Sigmoid colon (tissue), 6 donors: ENCODE measurements at regions not wholly inside any gene's neighbourhood (a gene's known extent, or its start where the extent isn't known, plus 50 kb on each side); places are given as distances from the start of the nearest gene placed in this dataset.
A peak's percentile ranks its signal among the peaks of the same experiment; 100 is the strongest.

Experiments used
- DNase-seq: peaks from one replicate; pipeline ENCODE4 v3.0.0-alpha.2; 2019
- H3K27ac ChIP-seq, 4 donors: fragments of 200-600 bp; sonication (generic); one replicate each; pipeline ENCODE4 v1.5.1; 2016 to 2019; ENCODE audit warnings: mild to moderate bottlenecking in 1 of 4
- H3K27me3 ChIP-seq, 3 donors: fragments of 200-600 bp; sonication (generic); one replicate each; pipeline ENCODE4 v1.5.1; 2019; ENCODE audit warnings: mild to moderate bottlenecking in 1 of 3
- H3K36me3 ChIP-seq, 4 donors: fragments of 200-600 bp; sonication (generic); one replicate each; pipeline ENCODE4 v1.5.1; 2016 to 2019
- H3K4me1 ChIP-seq, 4 donors: fragments of 200-600 bp; sonication (generic); one replicate each; pipeline ENCODE4 v1.5.1; 2017 to 2019
- H3K4me3 ChIP-seq, 4 donors: fragments of 200-600 bp; sonication (generic); one replicate each; pipeline ENCODE4 v1.5.1; 2017 to 2019; ENCODE audit warnings: mild to moderate bottlenecking in 2 of 4, moderate library complexity in 1 of 4
- H3K9me3 ChIP-seq, 4 donors: fragments of 200-600 bp in 3 of 4; sonication (generic) in 3 of 4; one replicate each; pipeline versions ENCODE4 v1.5.1 to v1.6.1; 2013 to 2019
- EP300 ChIP-seq, 4 donors: sonication (generic); formaldehyde crosslinking; IDR thresholded peaks; one replicate each; pipeline ENCODE4 v1.6.1; 2017; ENCODE audit warnings: antibody characterized with exemption in 4 of 4
- POLR2A ChIP-seq, 2 donors: fragments of 450-650 bp; IDR thresholded peaks; one replicate each; pipeline ENCODE4 v1.6.1; 2016; ENCODE audit warnings: antibody characterized with exemption in 2 of 2, mild to moderate bottlenecking in 2 of 2, moderate library complexity in 2 of 2
- POLR2AphosphoS5 ChIP-seq, 4 donors: sonication (generic); formaldehyde crosslinking; IDR thresholded peaks; one replicate each; pipeline ENCODE4 v1.6.1; 2017; ENCODE audit warnings: antibody characterized with exemption in 4 of 4
- WGBS, 2 donors: extraction: QIAGEN DNeasy Blood & Tissue Kit; methylation state at CpG; one replicate each; pipeline ENCODE4 v1.1.7; 2013; 5-methylcytosine and 5-hydroxymethylcytosine counted together
- intact Hi-C: fragments of 100-400 bp; cut with DNase I; formaldehyde crosslinking; loops from one replicate; pipeline ENCODE4 v1.15.1; 2023
- TF ChIP-seq, protein P1 (sequence below), 4 experiments: fragments of 450-650 bp in 3 of 4; fragments of 200-600 bp in 1 of 4; IDR thresholded peaks; one replicate each; pipeline ENCODE4 v1.5.1; 2016 to 2019; ENCODE audit warnings: antibody characterized with exemption in 4 of 4, mild to moderate bottlenecking in 3 of 4, moderate library complexity in 2 of 4
- donor health status: healthy with polysubstance abuse.
- donor health status: healthy.

DNA sequence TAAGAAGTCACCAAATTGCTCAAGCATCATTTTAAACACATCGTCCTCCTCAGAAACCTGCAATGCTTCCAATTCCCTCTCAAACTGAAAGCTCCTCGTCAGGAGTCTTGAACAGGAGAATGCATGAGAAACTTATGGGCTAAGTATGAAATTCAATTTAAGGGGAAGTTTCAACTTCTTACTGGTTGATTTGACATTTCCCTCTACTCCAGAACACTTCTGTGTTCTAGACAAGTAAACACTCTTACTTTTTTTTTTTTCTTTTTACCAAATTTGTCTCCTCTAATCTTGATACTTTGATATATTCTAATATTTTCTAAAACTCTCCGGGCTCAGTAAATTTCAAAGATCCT is 181.7 kb downstream of the RSL24D1 start:
- no peaks in the 10 kb centered on the region for H3K27me3 ChIP-seq
- H3K27ac ChIP-seq = no peak overlapping the region
- DNase-seq = no peak
- intact Hi-C loops = no loop called here
- H3K4me1 ChIP-seq = no peaks in the 10 kb centered on the region
- TF ChIP-seq, protein P1, sequence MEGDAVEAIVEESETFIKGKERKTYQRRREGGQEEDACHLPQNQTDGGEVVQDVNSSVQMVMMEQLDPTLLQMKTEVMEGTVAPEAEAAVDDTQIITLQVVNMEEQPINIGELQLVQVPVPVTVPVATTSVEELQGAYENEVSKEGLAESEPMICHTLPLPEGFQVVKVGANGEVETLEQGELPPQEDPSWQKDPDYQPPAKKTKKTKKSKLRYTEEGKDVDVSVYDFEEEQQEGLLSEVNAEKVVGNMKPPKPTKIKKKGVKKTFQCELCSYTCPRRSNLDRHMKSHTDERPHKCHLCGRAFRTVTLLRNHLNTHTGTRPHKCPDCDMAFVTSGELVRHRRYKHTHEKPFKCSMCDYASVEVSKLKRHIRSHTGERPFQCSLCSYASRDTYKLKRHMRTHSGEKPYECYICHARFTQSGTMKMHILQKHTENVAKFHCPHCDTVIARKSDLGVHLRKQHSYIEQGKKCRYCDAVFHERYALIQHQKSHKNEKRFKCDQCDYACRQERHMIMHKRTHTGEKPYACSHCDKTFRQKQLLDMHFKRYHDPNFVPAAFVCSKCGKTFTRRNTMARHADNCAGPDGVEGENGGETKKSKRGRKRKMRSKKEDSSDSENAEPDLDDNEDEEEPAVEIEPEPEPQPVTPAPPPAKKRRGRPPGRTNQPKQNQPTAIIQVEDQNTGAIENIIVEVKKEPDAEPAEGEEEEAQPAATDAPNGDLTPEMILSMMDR (IDR thresholded peaks at IDR 0.05) = no peak
- TF ChIP-seq EP300 (IDR thresholded peaks at IDR 0.05) = no peak
- no peak for TF ChIP-seq POLR2AphosphoS5 (IDR thresholded peaks at IDR 0.05)
- no peak for TF ChIP-seq POLR2A (IDR thresholded peaks at IDR 0.05)
- 66 to 77% methylated on average over 3 of the region's 3 CpGs for WGBS, 2 donors
- H3K36me3 ChIP-seq = no peaks in the 10 kb centered on the region
- H3K9me3 ChIP-seq = peaks cover 0 to 4% (median 0%) of the 10 kb centered on the region in 4 donors
- H3K4me3 ChIP-seq = no peak overlapping the region

GRCh38 chr15:55014391-55015092 is 182.2 kb downstream of the RSL24D1 start:
- 56 to 78% methylated on average over 1 of the region's 1 CpG for WGBS, 2 donors
- intact Hi-C loops = no loop called here
- Histone ChIP-seq H3K4me1 (no peaks in the 10 kb centered on the region), H3K27me3 (no peaks in the 10 kb centered on the region), H3K4me3 (no peak overlapping the region), H3K36me3 (no peaks in the 10 kb centered on the region), H3K27ac (no peak overlapping the region), H3K9me3 (peaks cover 0 to 4% (median 0%) of the 10 kb centered on the region in 4 donors)
- TF ChIP-seq POLR2A (IDR thresholded peaks at IDR 0.05) = no peak
- TF ChIP-seq, protein P1 (IDR thresholded peaks at IDR 0.05) = no peak
- no peak for TF ChIP-seq POLR2AphosphoS5 (IDR thresholded peaks at IDR 0.05)
- TF ChIP-seq EP300 (IDR thresholded peaks at IDR 0.05) = no peak
- DNase-seq = no peak

DNA sequence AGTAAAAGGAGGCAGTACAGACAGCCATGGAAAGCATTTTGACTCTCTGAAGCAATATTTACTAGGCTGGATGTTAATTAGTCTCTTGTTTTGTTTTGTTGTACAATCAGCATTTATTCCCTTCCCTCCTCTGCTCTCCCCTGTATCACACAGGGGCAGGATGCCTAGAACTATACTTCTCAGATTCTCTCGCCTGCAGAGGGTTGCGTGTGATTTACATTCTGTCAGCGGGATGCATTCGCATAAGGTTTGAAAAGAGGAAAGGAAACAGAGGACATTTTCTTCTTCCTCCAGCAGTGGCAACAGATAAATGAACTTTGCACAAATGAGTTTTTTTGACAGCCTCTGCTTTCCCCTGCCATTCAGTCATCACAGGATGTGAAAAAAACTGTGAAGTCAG is 188.3 kb downstream of the RSL24D1 start:
- 39 to 74% methylated on average over 4 of the region's 4 CpGs for WGBS, 2 donors
- TF ChIP-seq EP300 (IDR thresholded peaks at IDR 0.05) (no peak), POLR2A (IDR thresholded peaks at IDR 0.05) (no peak), POLR2AphosphoS5 (IDR thresholded peaks at IDR 0.05) (no peak)
- TF ChIP-seq, protein P1 (IDR thresholded peaks at IDR 0.05) = no peak
- no peak overlapping the region for H3K4me3 ChIP-seq
- H3K4me1 ChIP-seq = peaks cover 0 to 8% (median 8%) of the 10 kb centered on the region in 4 donors
- intact Hi-C loops = no loop called here
- H3K27ac ChIP-seq = no peak overlapping the region
- H3K9me3 ChIP-seq = peaks cover 0 to 2% (median 0%) of the 10 kb centered on the region in 4 donors
- H3K27me3 ChIP-seq = no peaks in the 10 kb centered on the region
- no peaks in the 10 kb centered on the region for H3K36me3 ChIP-seq
- DNase-seq = no peak

GRCh38 chr15:55007561-55007960 is 189.2 kb downstream of the RSL24D1 start:
- TF ChIP-seq, protein P1 (IDR thresholded peaks at IDR 0.05) = no peak
- TF ChIP-seq POLR2AphosphoS5 (IDR thresholded peaks at IDR 0.05) (no peak), EP300 (IDR thresholded peaks at IDR 0.05) (no peak), POLR2A (IDR thresholded peaks at IDR 0.05) (no peak)
- Histone ChIP-seq H3K9me3 (no peaks in the 10 kb centered on the region), H3K4me1 (peaks cover 0 to 8% (median 8%) of the 10 kb centered on the region in 4 donors), H3K27ac (no peak overlapping the region), H3K36me3 (no peaks in the 10 kb centered on the region), H3K4me3 (no peak overlapping the region), H3K27me3 (no peaks in the 10 kb centered on the region)
- WGBS, 2 donors = 55 to 68% methylated on average over 5 of the region's 5 CpGs
- peak; percentile 61 for DNase-seq
- intact Hi-C loops = no loop called here

DNA sequence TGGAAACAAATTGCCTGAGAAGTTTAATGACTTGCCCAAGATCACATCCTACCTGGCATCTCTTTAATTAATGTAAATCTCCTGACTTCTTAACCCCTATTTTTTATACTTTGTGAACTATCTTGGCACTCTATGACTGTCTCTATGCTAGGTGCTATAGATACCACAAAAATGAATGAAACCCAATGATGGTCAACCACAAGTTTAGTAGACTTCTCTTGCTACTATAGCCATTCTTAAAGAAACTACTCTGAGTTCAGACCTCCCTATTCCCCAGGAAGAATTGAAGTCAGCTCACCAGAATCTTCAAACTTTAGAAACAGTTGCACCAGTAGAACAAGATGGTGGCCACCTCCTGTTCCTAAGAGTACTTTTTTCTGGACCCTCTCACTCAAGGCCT is 191.1 kb downstream of the RSL24D1 start:
- no peaks in the 10 kb centered on the region for H3K36me3 ChIP-seq
- intact Hi-C loops = no loop called here
- no peak for DNase-seq
- H3K27ac ChIP-seq = no peak overlapping the region
- H3K4me1 ChIP-seq = peaks cover 0 to 8% (median 8%) of the 10 kb centered on the region in 4 donors
- TF ChIP-seq POLR2A (IDR thresholded peaks at IDR 0.05) (no peak), POLR2AphosphoS5 (IDR thresholded peaks at IDR 0.05) (no peak), EP300 (IDR thresholded peaks at IDR 0.05) (no peak)
- TF ChIP-seq, protein P1 (IDR thresholded peaks at IDR 0.05) = no peak
- H3K4me3 ChIP-seq = no peak overlapping the region
- no peaks in the 10 kb centered on the region for H3K27me3 ChIP-seq
- H3K9me3 ChIP-seq = no peaks in the 10 kb centered on the region
